ENCODE measurements at regions not wholly inside any gene's neighbourhood (a gene's known extent, or its start where the extent isn't known, plus 50 kb on each side); places are given as distances from the start of the nearest gene placed in this dataset.

GRCh38 chr9:18382243-18382642 lies 91.7 kb upstream of the ADAMTSL1 start:
- no peak for DNase-seq
- no peaks in the 10 kb centered on the region for H3K27me3 ChIP-seq (replicated peaks; ENCODE audit: insufficient read depth, low read length)
- no peaks in the 10 kb centered on the region for H3K36me3 ChIP-seq (replicated peaks; ENCODE audit: insufficient read depth, low read length)
- H3K27ac ChIP-seq (ENCODE audit: low read length): no peak overlapping the region
- no peaks in the 10 kb centered on the region for H3K9me3 ChIP-seq (replicated peaks; ENCODE audit: insufficient read depth, low read length)
- no peak overlapping the region for H3K4me3 ChIP-seq (ENCODE audit: low read length)
- H3K9me2 ChIP-seq (replicated peaks; ENCODE audit: insufficient read depth, low read length): no peaks in the 10 kb centered on the region
- H2AFZ ChIP-seq (ENCODE audit: low read length): no peak overlapping the region
- H3K4me2 ChIP-seq (ENCODE audit: low read depth, low read length): no peak overlapping the region
- no peaks in the 10 kb centered on the region for H3K79me2 ChIP-seq (ENCODE audit: low read length)
- H3F3A ChIP-seq (ENCODE audit: insufficient read depth, low read length): no peaks in the 10 kb centered on the region
- no peaks in the 10 kb centered on the region for H3K4me1 ChIP-seq (ENCODE audit: low read length)
- H3K9ac ChIP-seq (ENCODE audit: low read length): no peak overlapping the region
- TF ChIP-seq, protein P1, sequence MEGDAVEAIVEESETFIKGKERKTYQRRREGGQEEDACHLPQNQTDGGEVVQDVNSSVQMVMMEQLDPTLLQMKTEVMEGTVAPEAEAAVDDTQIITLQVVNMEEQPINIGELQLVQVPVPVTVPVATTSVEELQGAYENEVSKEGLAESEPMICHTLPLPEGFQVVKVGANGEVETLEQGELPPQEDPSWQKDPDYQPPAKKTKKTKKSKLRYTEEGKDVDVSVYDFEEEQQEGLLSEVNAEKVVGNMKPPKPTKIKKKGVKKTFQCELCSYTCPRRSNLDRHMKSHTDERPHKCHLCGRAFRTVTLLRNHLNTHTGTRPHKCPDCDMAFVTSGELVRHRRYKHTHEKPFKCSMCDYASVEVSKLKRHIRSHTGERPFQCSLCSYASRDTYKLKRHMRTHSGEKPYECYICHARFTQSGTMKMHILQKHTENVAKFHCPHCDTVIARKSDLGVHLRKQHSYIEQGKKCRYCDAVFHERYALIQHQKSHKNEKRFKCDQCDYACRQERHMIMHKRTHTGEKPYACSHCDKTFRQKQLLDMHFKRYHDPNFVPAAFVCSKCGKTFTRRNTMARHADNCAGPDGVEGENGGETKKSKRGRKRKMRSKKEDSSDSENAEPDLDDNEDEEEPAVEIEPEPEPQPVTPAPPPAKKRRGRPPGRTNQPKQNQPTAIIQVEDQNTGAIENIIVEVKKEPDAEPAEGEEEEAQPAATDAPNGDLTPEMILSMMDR (IDR thresholded peaks at IDR 0.05; ENCODE audit: low read length): no peak
- TF ChIP-seq EZH2phosphoT487 (IDR thresholded peaks at IDR 0.05; ENCODE audit: low read length): no peak
- TF ChIP-seq EZH2 (optimal IDR thresholded peaks at IDR 0.05; ENCODE audit: low read depth, low read length): no peak
- H4K20me1 ChIP-seq (ENCODE audit: insufficient read depth, low read length): no peaks in the 10 kb centered on the region

DNA sequence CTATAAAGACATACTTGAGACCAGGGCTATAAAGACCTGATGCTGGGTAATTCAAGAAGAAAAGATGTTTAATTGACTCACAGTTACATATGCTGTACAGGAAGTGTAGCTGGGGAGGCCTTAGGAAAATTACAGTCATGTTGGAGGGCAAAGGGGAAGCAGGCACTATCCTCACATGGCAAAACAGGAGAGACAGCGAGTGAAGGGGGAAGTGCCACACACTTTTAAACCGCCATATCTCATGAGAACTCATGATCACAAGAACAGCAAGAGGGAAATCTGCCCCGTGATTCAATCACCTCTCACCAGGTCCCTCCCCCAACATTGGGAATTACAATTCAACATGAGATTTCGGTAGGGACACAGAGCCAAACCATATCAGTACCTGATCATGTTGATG lies 89.9 kb upstream of the ADAMTSL1 start:
- no peak overlapping the region for H2AFZ ChIP-seq (ENCODE audit: low read length)
- no peaks in the 10 kb centered on the region for H3K36me3 ChIP-seq (replicated peaks; ENCODE audit: insufficient read depth, low read length)
- H3K4me2 ChIP-seq (ENCODE audit: low read depth, low read length): no peak overlapping the region
- H3K4me3 ChIP-seq (ENCODE audit: low read length): no peak overlapping the region
- H3K9me3 ChIP-seq (replicated peaks; ENCODE audit: insufficient read depth, low read length): no peaks in the 10 kb centered on the region
- no peaks in the 10 kb centered on the region for H3K27me3 ChIP-seq (replicated peaks; ENCODE audit: insufficient read depth, low read length)
- no peak overlapping the region for H3K27ac ChIP-seq (ENCODE audit: low read length)
- H3K4me1 ChIP-seq (ENCODE audit: low read length): no peaks in the 10 kb centered on the region
- H3F3A ChIP-seq (ENCODE audit: insufficient read depth, low read length): no peaks in the 10 kb centered on the region
- no peak for DNase-seq
- H3K9me2 ChIP-seq (replicated peaks; ENCODE audit: insufficient read depth, low read length): no peaks in the 10 kb centered on the region
- TF ChIP-seq EZH2phosphoT487 (IDR thresholded peaks at IDR 0.05; ENCODE audit: low read length) (no peak), EZH2 (optimal IDR thresholded peaks at IDR 0.05; ENCODE audit: low read depth, low read length) (no peak)
- TF ChIP-seq, protein P1 (IDR thresholded peaks at IDR 0.05; ENCODE audit: low read length): no peak
- H3K79me2 ChIP-seq (ENCODE audit: low read length): no peaks in the 10 kb centered on the region
- H3K9ac ChIP-seq (ENCODE audit: low read length): no peak overlapping the region
- H4K20me1 ChIP-seq (ENCODE audit: insufficient read depth, low read length): no peaks in the 10 kb centered on the region

GRCh38 chr9:18385696-18386490 lies 88.1 kb upstream of the ADAMTSL1 start:
- Histone ChIP-seq H3K4me1 (ENCODE audit: low read length) (no peaks in the 10 kb centered on the region), H3F3A (ENCODE audit: insufficient read depth, low read length) (no peaks in the 10 kb centered on the region), H3K36me3 (replicated peaks; ENCODE audit: insufficient read depth, low read length) (no peaks in the 10 kb centered on the region), H4K20me1 (ENCODE audit: insufficient read depth, low read length) (no peaks in the 10 kb centered on the region), H3K9me3 (replicated peaks; ENCODE audit: insufficient read depth, low read length) (no peaks in the 10 kb centered on the region), H3K79me2 (ENCODE audit: low read length) (no peaks in the 10 kb centered on the region), H3K27me3 (replicated peaks; ENCODE audit: insufficient read depth, low read length) (no peaks in the 10 kb centered on the region), H3K9ac (ENCODE audit: low read length) (no peak overlapping the region), H3K4me2 (ENCODE audit: low read depth, low read length) (no peak overlapping the region), H3K4me3 (ENCODE audit: low read length) (no peak overlapping the region), H3K27ac (ENCODE audit: low read length) (no peak overlapping the region), H3K9me2 (replicated peaks; ENCODE audit: insufficient read depth, low read length) (no peaks in the 10 kb centered on the region), H2AFZ (ENCODE audit: low read length) (no peak overlapping the region)
- no peak for TF ChIP-seq EZH2 (optimal IDR thresholded peaks at IDR 0.05; ENCODE audit: low read depth, low read length)
- TF ChIP-seq, protein P1 (IDR thresholded peaks at IDR 0.05; ENCODE audit: low read length): no peak
- no peak for TF ChIP-seq EZH2phosphoT487 (IDR thresholded peaks at IDR 0.05; ENCODE audit: low read length)
- no peak for DNase-seq

Measured in MM.1S (cell line).